CD14-positive monocyte (primary cell): ENCODE measurements at regions not wholly inside any gene's neighbourhood (a gene's known extent, or its start where the extent isn't known, plus 50 kb on each side); places are given as distances from the start of the nearest gene placed in this dataset.

Experiments
- DNase-seq, 3 donors: peaks; one replicate each; pipeline ENCODE4 v3.0.0-alpha.2; 2011 to 2022
- H2AFZ ChIP-seq: 2 replicates; pipeline ENCODE4 v1.6.0; 2012; ENCODE audit warnings: mild to moderate bottlenecking, low read depth, low read length, inconsistent platforms; ENCODE audit not compliant: insufficient read depth, poor library complexity, severe bottlenecking
- H3K27ac ChIP-seq, 2 donors: 1 replicate in 1 of 2; 2 replicates in 1 of 2; pipeline ENCODE4 v1.5.1; 2012 to 2013; ENCODE audit warnings: low read length in 2 of 2, control low read depth in 1 of 2, inconsistent platforms in 1 of 2, low read depth in 1 of 2, mild to moderate bottlenecking in 1 of 2
- H3K27me3 ChIP-seq, 2 donors: one replicate each; pipeline versions ENCODE4 v1.6.0 to v1.6.1; 2011 to 2013; ENCODE audit warnings: low read length in 2 of 2; ENCODE audit not compliant: control insufficient read depth in 2 of 2, insufficient read depth in 2 of 2
- H3K36me3 ChIP-seq, 2 donors: replicated peaks in 1 of 2; 1 replicate in 1 of 2; 2 replicates in 1 of 2; pipeline versions ENCODE4 v1.5.1 to v1.6.1; 2012 to 2013; ENCODE audit warnings: low read length in 2 of 2, control low read depth in 1 of 2, inconsistent platforms in 1 of 2, mild to moderate bottlenecking in 1 of 2; ENCODE audit not compliant: insufficient read depth in 2 of 2, control insufficient read depth in 1 of 2
- H3K4me1 ChIP-seq, 2 donors: 1 replicate in 1 of 2; 2 replicates in 1 of 2; pipeline versions ENCODE4 v1.5.1 to v1.6.1; 2012 to 2013; ENCODE audit warnings: low read length in 2 of 2, control low read depth in 1 of 2, inconsistent platforms in 1 of 2, mild to moderate bottlenecking in 1 of 2, moderate library complexity in 1 of 2; ENCODE audit not compliant: insufficient read depth in 2 of 2, control insufficient read depth in 1 of 2
- H3K4me2 ChIP-seq: replicated peaks from 2 replicates; pipeline ENCODE3; 2012; ENCODE audit warnings: low read length, moderate library complexity, mild to moderate bottlenecking; ENCODE audit not compliant: poor library complexity, severe bottlenecking; ENCODE audit errors: extremely low read depth
- H3K4me3 ChIP-seq, 3 experiments: fragments of 200-600 bp in 1 of 3; sonication (generic) in 1 of 3; replicated peaks in 1 of 3; 1 replicate in 2 of 3; 2 replicates in 1 of 3; pipeline ENCODE4 v1.5.1; 2011 to 2013; ENCODE audit warnings: low read length in 3 of 3, mild to moderate bottlenecking in 3 of 3, control low read depth in 2 of 3, low read depth in 2 of 3, inconsistent platforms in 1 of 3, moderate library complexity in 1 of 3
- H3K79me2 ChIP-seq: 2 replicates; pipeline ENCODE4 v1.6.0; 2012; ENCODE audit warnings: mild to moderate bottlenecking, control low read depth, inconsistent platforms, low read length, moderate library complexity; ENCODE audit not compliant: insufficient read depth
- H3K9ac ChIP-seq: 2 replicates; pipeline ENCODE4 v1.6.0; 2017; ENCODE audit warnings: low read length, mild to moderate bottlenecking; ENCODE audit not compliant: insufficient read depth, poor library complexity, severe bottlenecking
- H3K9me3 ChIP-seq, 2 donors: replicated peaks in 1 of 2; 1 replicate in 1 of 2; 2 replicates in 1 of 2; pipeline versions ENCODE4 v1.5.1 to v1.6.1; 2012 to 2013; ENCODE audit warnings: low read length in 2 of 2, control low read depth in 1 of 2; ENCODE audit not compliant: control insufficient read depth in 1 of 2, insufficient read depth in 1 of 2
- H4K20me1 ChIP-seq: 2 replicates; pipeline ENCODE4 v1.6.0; 2012; ENCODE audit warnings: mild to moderate bottlenecking, low read length, control low read depth, moderate library complexity; ENCODE audit not compliant: insufficient read depth
- H3K27ac Mint-ChIP-seq, 7 donors: one replicate each; pipeline ENCODE4 v1.8.0; 2020; ENCODE audit warnings: mild to moderate bottlenecking in 7 of 7, mixed read lengths in 7 of 7, moderate library complexity in 6 of 7, inconsistent platforms in 2 of 7
- H3K27me3 Mint-ChIP-seq, 3 donors: one replicate each; pipeline ENCODE4 v1.8.0; 2021 to 2022; ENCODE audit warnings: low read depth in 3 of 3, mild to moderate bottlenecking in 3 of 3, mixed read lengths in 3 of 3, moderate library complexity in 3 of 3, inconsistent platforms in 1 of 3
- H3K36me3 Mint-ChIP-seq, 2 donors: one replicate each; pipeline ENCODE4 v1.8.0; 2020; ENCODE audit warnings: mixed read lengths in 2 of 2, inconsistent platforms in 1 of 2, mild to moderate bottlenecking in 1 of 2
- H3K4me1 Mint-ChIP-seq: one replicate; pipeline ENCODE4 v1.8.0; 2020; ENCODE audit warnings: mild to moderate bottlenecking, mixed read lengths
- H3K4me3 Mint-ChIP-seq, 2 donors: one replicate each; pipeline ENCODE4 v1.8.0; 2020; ENCODE audit warnings: mild to moderate bottlenecking in 2 of 2, mixed read lengths in 2 of 2, moderate library complexity in 1 of 2
- H3K9me3 Mint-ChIP-seq, 7 donors: one replicate each; pipeline ENCODE4 v1.8.0; 2020 to 2022; ENCODE audit warnings: mixed read lengths in 7 of 7, mild to moderate bottlenecking in 6 of 7, moderate library complexity in 6 of 7, inconsistent platforms in 2 of 7
- WGBS: methylation state at CpG from one replicate; pipeline ENCODE4 v1.1.5; 2013; ENCODE audit warnings: missing lambda C conversion rate; ENCODE audit not compliant: insufficient coverage; 5-methylcytosine and 5-hydroxymethylcytosine counted together
- intact Hi-C, 2 donors: fragments of 100-400 bp; cut with micrococcal nuclease; formaldehyde crosslinking; loops; one replicate each; pipeline versions ENCODE4 v1.15.0 to v1.15.1; 2023
- TF ChIP-seq, protein P1 (sequence below): fragments of 200-600 bp; IDR thresholded peaks from one replicate; pipeline ENCODE4 v1.8.0; 2022; ENCODE audit warnings: antibody characterized with exemption, mild to moderate bottlenecking

DNA sequence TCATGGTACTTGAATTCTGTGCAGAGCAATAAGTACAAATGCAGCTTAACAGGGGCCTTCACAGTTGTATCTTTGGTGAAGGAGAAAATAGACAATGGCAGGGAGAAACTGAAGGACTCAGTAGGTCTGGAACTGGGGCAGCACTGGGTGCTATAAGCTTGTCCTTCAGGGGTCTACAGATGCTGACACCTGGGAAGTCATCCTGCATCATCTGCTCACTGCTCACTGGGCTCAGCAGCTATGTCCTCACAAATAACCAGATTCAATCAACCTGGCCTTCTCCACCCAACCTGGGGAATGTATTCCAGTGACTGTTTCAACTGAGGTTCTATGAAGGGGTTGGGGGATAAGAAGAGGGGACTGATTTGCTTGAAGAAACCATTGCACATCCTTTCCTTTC, 117.0 kb downstream of the ZNF280B start:
- H3K4me3 ChIP-seq, result no peak overlapping the region
- Mint-ChIP-seq H3K9me3 (peaks cover 2 to 14% (median 3%) of the 10 kb centered on the region in 7 donors), H3K4me3 (no peak overlapping the region), H3K4me1 (no peaks in the 10 kb centered on the region), H3K27me3 (peaks cover 2 to 20% (median 9%) of the 10 kb centered on the region in 3 donors), H3K27ac (no peak overlapping the region), H3K36me3 (no peaks in the 10 kb centered on the region)
- H3K27me3 ChIP-seq, result peaks cover 0 to 3% of the 10 kb centered on the region in 2 donors
- no peaks in the 10 kb centered on the region for H3K36me3 ChIP-seq
- intact Hi-C loops, result no loop called here
- no peaks in the 10 kb centered on the region for H3K79me2 ChIP-seq
- TF ChIP-seq, protein P1, sequence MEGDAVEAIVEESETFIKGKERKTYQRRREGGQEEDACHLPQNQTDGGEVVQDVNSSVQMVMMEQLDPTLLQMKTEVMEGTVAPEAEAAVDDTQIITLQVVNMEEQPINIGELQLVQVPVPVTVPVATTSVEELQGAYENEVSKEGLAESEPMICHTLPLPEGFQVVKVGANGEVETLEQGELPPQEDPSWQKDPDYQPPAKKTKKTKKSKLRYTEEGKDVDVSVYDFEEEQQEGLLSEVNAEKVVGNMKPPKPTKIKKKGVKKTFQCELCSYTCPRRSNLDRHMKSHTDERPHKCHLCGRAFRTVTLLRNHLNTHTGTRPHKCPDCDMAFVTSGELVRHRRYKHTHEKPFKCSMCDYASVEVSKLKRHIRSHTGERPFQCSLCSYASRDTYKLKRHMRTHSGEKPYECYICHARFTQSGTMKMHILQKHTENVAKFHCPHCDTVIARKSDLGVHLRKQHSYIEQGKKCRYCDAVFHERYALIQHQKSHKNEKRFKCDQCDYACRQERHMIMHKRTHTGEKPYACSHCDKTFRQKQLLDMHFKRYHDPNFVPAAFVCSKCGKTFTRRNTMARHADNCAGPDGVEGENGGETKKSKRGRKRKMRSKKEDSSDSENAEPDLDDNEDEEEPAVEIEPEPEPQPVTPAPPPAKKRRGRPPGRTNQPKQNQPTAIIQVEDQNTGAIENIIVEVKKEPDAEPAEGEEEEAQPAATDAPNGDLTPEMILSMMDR, result no peak
- no peak overlapping the region for H3K4me2 ChIP-seq
- H3K9ac ChIP-seq, result no peak overlapping the region
- DNase-seq, result no peak
- peaks cover 0 to 3% of the 10 kb centered on the region in 2 donors for H3K9me3 ChIP-seq
- H2AFZ ChIP-seq, result no peak overlapping the region
- H4K20me1 ChIP-seq, result no peaks in the 10 kb centered on the region
- H3K27ac ChIP-seq, result no peak overlapping the region
- H3K4me1 ChIP-seq, result no peaks in the 10 kb centered on the region

DNA sequence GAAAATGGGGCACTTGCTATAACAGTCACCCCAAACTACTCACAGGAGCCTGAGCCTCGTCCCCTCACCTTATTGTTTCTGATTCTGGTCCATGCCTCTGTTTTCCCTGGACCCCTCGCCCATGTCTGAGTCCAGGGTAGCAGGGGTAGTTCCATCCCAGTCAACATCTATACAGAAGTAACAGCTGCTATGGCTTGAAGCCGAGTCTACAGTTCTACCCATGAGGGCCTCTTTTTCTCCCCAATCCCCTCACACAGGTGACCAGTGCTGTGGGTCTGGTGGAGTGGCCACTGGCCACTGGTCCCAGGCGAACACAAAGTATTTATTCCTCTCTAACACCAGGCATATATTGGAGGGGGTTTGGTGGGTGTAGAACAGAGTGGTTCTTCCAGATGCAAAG, 116.4 kb downstream of the ZNF280B start:
- H4K20me1 ChIP-seq, result no peaks in the 10 kb centered on the region
- H3K9me3 ChIP-seq, result peaks cover 0 to 3% of the 10 kb centered on the region in 2 donors
- Mint-ChIP-seq H3K27me3 (peaks cover 4 to 21% (median 9%) of the 10 kb centered on the region in 3 donors), H3K4me1 (no peaks in the 10 kb centered on the region), H3K4me3 (peak overlapping the region in 1 of 2 donors; percentile 21), H3K36me3 (no peaks in the 10 kb centered on the region), H3K27ac (no peak overlapping the region), H3K9me3 (peaks cover 2 to 14% (median 3%) of the 10 kb centered on the region in 7 donors)
- no peak overlapping the region for H3K9ac ChIP-seq
- H3K4me1 ChIP-seq, result no peaks in the 10 kb centered on the region
- peaks cover 0 to 3% of the 10 kb centered on the region in 2 donors for H3K27me3 ChIP-seq
- H3K4me3 ChIP-seq, result no peak overlapping the region
- DNase-seq, result no peak
- H3K79me2 ChIP-seq, result no peaks in the 10 kb centered on the region
- H3K36me3 ChIP-seq, result no peaks in the 10 kb centered on the region
- intact Hi-C loops, result no loop called here
- WGBS, result 92% methylated on average over 2 of the region's 4 CpGs
- H3K4me2 ChIP-seq, result no peak overlapping the region
- no peak overlapping the region for H3K27ac ChIP-seq
- TF ChIP-seq, protein P1, result no peak
- no peak overlapping the region for H2AFZ ChIP-seq
